PC-3 (cell line): ENCODE measurements at regions not wholly inside any gene's neighbourhood (a gene's known extent, or its start where the extent isn't known, plus 50 kb on each side); places are given as distances from the start of the nearest gene placed in this dataset.

ENCODE experiments used
- EZH2phosphoT487 ChIP-seq: fragments of 300-600 bp; sonication (generic); IDR thresholded peaks from 2 replicates; pipeline ENCODE4 v1.6.1; 2018; ENCODE audit warnings: mild to moderate bottlenecking, antibody characterized with exemption, low read length, borderline replicate concordance
- TF ChIP-seq, protein P1 (sequence below): fragments of 300-600 bp; sonication (generic); conservative IDR thresholded peaks from 2 replicates; pipeline ENCODE4 v1.5.1; 2017; ENCODE audit warnings: antibody characterized with exemption, low read depth, mild to moderate bottlenecking, low read length

GRCh38 chr18:10402871-10403559, 51.4 kb upstream of the APCDD1 start:
- TF ChIP-seq, protein P1, sequence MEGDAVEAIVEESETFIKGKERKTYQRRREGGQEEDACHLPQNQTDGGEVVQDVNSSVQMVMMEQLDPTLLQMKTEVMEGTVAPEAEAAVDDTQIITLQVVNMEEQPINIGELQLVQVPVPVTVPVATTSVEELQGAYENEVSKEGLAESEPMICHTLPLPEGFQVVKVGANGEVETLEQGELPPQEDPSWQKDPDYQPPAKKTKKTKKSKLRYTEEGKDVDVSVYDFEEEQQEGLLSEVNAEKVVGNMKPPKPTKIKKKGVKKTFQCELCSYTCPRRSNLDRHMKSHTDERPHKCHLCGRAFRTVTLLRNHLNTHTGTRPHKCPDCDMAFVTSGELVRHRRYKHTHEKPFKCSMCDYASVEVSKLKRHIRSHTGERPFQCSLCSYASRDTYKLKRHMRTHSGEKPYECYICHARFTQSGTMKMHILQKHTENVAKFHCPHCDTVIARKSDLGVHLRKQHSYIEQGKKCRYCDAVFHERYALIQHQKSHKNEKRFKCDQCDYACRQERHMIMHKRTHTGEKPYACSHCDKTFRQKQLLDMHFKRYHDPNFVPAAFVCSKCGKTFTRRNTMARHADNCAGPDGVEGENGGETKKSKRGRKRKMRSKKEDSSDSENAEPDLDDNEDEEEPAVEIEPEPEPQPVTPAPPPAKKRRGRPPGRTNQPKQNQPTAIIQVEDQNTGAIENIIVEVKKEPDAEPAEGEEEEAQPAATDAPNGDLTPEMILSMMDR, result no peak
- no peak for TF ChIP-seq EZH2phosphoT487
